ENCODE measurements at regions not wholly inside any gene's neighbourhood (a gene's known extent, or its start where the extent isn't known, plus 50 kb on each side); places are given as distances from the start of the nearest gene placed in this dataset.

DNA sequence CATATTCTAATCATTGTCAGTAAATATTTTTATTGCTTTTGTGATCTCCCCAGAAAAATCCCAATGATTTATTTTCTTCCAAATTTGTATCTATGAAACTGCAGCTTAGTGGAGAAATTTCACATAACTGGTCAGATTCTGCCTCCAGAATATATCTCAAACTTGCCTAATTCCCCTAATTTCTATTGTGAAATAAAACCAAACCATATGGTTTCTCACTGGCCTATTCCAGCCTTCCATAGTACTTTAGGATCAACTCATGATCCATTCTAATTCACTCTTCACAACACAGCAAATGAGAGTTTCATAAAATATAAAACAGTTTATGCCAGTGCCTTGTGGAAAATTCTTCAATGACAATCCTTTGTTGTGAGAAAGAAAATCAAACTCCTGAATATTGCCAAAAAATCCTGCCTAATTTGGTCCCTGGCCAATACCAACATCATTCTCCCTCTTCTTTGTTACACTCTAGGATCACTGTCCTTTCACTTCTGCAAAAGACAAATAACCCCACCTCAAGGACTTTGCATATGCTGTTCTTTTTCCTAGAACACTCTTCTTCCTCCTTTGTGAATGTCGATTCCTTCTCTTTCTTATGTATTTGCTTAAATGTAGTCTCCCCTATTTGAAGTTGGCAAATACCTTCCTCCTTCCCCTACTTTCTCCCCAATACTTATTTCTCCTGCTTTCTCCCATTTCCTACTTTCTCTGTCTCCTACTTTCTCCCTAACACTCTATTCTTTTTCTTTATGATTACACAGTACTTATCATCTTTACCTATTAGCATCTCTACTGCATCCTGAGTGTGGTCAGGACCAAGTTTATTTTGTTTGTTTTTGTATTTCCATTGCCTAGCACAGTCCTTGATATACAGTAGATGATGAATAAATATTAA is 587.5 kb downstream of the RFPL4B start:
- TF ChIP-seq, protein P1, sequence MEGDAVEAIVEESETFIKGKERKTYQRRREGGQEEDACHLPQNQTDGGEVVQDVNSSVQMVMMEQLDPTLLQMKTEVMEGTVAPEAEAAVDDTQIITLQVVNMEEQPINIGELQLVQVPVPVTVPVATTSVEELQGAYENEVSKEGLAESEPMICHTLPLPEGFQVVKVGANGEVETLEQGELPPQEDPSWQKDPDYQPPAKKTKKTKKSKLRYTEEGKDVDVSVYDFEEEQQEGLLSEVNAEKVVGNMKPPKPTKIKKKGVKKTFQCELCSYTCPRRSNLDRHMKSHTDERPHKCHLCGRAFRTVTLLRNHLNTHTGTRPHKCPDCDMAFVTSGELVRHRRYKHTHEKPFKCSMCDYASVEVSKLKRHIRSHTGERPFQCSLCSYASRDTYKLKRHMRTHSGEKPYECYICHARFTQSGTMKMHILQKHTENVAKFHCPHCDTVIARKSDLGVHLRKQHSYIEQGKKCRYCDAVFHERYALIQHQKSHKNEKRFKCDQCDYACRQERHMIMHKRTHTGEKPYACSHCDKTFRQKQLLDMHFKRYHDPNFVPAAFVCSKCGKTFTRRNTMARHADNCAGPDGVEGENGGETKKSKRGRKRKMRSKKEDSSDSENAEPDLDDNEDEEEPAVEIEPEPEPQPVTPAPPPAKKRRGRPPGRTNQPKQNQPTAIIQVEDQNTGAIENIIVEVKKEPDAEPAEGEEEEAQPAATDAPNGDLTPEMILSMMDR (IDR thresholded peaks at IDR 0.05): no peak

DNA sequence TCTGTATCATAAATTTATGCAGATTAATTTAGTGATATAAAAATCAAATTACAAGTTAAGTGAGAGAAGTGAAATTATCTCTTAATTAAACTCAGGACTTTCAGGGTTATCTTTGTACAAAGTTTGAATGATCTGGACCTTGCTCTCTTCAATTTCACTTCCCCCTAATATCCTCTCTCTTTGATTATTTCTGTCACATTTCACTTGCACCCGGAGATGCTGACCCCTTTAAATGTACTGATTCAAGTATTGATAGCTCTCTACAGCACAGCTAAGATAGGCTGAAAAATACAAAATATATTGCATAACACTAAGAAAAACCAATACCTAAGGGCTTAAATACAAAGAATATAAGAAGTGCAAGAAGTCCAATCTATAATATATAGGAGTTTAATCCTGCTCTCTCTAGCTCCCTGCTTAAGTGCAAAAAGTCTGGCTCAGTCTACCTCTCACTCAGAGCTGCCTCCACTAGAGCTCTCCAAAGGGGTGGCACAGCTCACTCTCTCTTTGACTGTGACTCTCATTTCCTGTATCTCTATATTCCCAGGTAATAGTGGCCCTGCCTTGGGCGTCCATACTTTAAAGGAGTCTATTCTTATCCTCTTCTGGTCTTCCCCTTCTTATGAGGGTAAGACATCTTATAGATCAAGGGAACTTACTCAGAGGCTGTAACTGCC is 588.4 kb downstream of the RFPL4B start:
- TF ChIP-seq, protein P1 (IDR thresholded peaks at IDR 0.05): no peak

DNA sequence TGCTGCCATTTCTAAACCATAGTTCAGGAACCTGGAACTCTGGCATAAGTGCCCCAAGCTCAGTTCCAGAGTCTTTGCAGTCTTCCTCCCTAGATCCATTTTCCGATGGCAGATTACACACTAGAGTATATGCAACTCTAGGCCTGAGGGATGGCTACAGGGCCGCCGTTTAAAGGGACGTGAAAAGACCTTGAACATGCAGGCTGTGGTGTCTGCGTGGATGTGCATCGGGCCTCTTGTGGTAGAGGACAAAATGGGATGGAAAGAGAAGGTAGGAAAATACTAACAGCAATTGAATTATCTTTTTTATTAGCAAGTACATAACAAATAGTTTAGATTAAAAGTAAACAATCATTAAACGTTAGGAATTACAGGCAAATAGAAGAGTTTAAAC is 588.9 kb downstream of the RFPL4B start:
- TF ChIP-seq, protein P1 (IDR thresholded peaks at IDR 0.05): no peak

DNA sequence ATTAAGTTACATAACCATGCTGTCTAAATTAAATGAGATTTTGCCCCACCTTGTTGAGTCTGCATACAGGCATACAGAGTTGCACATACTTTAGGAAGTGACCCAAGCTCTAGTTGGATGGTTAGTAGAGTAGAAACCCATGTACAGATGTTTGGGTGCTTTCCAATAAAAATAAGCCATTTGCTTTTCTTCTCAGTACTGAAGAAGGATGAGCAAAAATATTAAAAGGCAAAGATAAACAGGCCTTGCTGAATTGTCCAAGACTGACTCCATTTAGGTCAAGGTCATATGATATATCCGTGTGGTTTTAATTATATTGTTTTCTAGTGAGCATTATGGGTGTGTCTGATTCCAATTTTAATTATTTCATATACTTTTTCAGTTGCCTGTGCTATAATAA is 589.4 kb downstream of the RFPL4B start:
- TF ChIP-seq, protein P1 (IDR thresholded peaks at IDR 0.05): no peak

DNA sequence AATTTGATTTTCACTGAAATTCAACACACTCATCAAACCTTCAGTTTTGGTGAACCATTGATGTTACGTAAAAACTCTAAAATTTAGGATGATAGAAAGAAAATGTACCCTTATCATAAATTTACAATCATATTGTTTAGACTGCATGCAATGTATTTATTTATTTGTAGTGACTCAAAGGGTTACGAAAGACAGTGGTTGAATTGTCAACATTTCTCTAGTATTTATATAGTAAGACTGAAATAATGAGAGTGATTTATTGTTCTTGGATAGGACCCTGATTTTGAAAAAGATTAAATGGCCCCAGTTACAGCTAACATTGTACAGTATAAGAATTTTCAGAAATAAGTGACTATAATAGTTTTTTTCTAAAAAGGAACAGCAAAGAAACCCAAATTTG is 591.5 kb downstream of the RFPL4B start:
- TF ChIP-seq, protein P1 (IDR thresholded peaks at IDR 0.05): no peak

DNA sequence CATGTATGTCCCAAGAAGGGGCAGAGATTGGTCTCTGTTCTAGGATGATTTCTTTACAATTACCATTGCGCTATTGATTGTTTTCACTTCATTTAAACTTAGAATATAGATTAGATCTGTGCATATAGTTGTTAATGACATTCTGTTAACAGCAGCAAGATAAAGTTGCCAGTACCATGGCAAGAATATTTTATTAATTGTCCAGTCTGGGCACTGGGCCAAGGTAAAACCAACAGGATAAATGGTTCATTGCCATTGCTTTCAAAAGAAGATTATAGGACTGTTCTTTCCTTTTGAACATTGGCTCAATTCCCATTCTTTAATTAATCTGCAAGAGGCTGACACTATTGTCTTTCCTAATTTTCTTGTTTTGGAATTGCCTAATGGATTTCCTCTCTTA is 592.4 kb downstream of the RFPL4B start:
- TF ChIP-seq, protein P1 (IDR thresholded peaks at IDR 0.05): no peak

DNA sequence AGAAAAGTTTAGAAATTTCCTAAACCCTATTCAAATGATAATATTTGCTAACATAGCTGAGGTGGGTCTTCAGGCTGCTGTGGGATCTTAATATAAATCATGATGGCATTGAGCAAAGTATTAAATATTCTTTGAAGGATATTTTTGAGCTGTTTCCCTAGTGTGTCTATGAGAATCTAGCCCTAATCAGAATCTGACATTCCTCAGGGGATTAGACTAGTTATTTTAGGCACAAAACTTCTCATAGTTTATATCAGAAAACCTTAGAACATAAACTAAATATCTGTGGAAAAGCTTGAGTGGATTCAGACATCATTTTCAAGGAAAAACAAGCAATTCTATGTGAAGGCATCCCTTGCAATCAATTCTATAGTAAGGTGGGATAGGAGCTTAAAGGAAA is 594.5 kb downstream of the RFPL4B start:
- TF ChIP-seq, protein P1 (IDR thresholded peaks at IDR 0.05): no peak
